HPDE6-E6E7 (cell line): ENCODE measurements at regions not wholly inside any gene's neighbourhood (a gene's known extent, or its start where the extent isn't known, plus 50 kb on each side); places are given as distances from the start of the nearest gene placed in this dataset.
A peak's percentile ranks its signal among the peaks of the same experiment; 100 is the strongest.

Experiments used
- DNase-seq: peaks from one replicate; pipeline ENCODE4 v3.0.0; 2011; ENCODE audit warnings: missing footprints; ENCODE audit errors: extremely low spot score

GRCh38 chr3:23664459-23664858 lies 141.3 kb upstream of the UBE2E1 start:
- no peak for DNase-seq

- DNase-seq, result no peak
Observed at GRCh38 chr3:23665741-23666140, 140.0 kb upstream of the UBE2E1 start.

GRCh38 chr3:23666818-23667217 lies 138.9 kb upstream of the UBE2E1 start:
- no peak for DNase-seq

GRCh38 chr3:23667536-23668429 lies 138.0 kb upstream of the UBE2E1 start:
- DNase-seq, result no peak

- no peak for DNase-seq
Observed at GRCh38 chr3:23668430-23668904, 137.3 kb upstream of the UBE2E1 start.

- no peak for DNase-seq
Observed at GRCh38 chr3:23669541-23670255, 136.1 kb upstream of the UBE2E1 start.

GRCh38 chr3:23671851-23672589 lies 133.7 kb upstream of the UBE2E1 start:
- no peak for DNase-seq

GRCh38 chr3:23672628-23673027 lies 133.1 kb upstream of the UBE2E1 start:
- DNase-seq, result no peak

- no peak for DNase-seq
Observed at GRCh38 chr3:23675010-23675409, 130.7 kb upstream of the UBE2E1 start.

GRCh38 chr3:23676093-23676492 lies 129.7 kb upstream of the UBE2E1 start:
- no peak for DNase-seq

- DNase-seq, result no peak
Observed at GRCh38 chr3:23682646-23683045, 123.1 kb upstream of the UBE2E1 start.

- DNase-seq, result peak; percentile 72
Observed at GRCh38 chr3:23685541-23686258, 120.1 kb upstream of the UBE2E1 start.

- no peak for DNase-seq
Observed at GRCh38 chr3:23686519-23686918, 119.2 kb upstream of the UBE2E1 start.

GRCh38 chr3:23691357-23691895 lies 114.3 kb upstream of the UBE2E1 start:
- no peak for DNase-seq

- no peak for DNase-seq
Observed at GRCh38 chr3:23696842-23697241, 108.9 kb upstream of the UBE2E1 start.

- DNase-seq, result no peak
Observed at GRCh38 chr3:23697416-23697815, 108.3 kb upstream of the UBE2E1 start.

GRCh38 chr3:23698652-23699313 lies 107.0 kb upstream of the UBE2E1 start:
- DNase-seq, result no peak

- DNase-seq, result no peak
Observed at GRCh38 chr3:23700616-23701015, 105.1 kb upstream of the UBE2E1 start.

GRCh38 chr3:23701716-23702597 lies 103.8 kb upstream of the UBE2E1 start:
- DNase-seq, result no peak

- no peak for DNase-seq
Observed at GRCh38 chr3:23704298-23704697, 101.5 kb upstream of the UBE2E1 start.
